ENCODE measurements at regions not wholly inside any gene's neighbourhood (a gene's known extent, or its start where the extent isn't known, plus 50 kb on each side); places are given as distances from the start of the nearest gene placed in this dataset.

DNA sequence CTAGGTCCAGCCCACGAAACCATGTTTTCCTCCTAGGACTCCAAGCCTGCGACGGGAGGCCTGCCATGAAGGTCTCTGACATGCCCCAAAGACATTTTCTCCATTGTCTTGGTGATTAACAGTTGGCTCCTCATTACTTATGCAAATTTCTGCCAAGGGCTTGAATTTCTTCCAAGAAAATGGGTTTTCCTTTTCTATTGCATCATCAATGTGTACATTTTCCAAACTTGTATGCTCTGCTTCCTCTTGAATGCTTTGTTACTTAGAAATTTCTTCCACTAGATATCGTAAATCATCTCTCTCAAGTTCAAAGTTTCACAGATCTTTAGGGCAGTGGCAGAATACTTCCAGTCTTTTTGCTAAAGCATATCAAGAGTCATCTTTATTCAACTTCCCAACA lies 1792.7 kb upstream of the CDH9 start:
- H3K79me2 ChIP-seq (ENCODE audit: control insufficient read depth, insufficient read depth, low read length, poor library complexity), result no peaks in the 10 kb centered on the region
- H2AK5ac ChIP-seq (ENCODE audit: low read length), result no peak overlapping the region
- no peak overlapping the region for H4K8ac ChIP-seq (ENCODE audit: low read depth, low read length)
- no peak overlapping the region for H4K12ac ChIP-seq (ENCODE audit: low read depth, low read length)
- no peak overlapping the region for H2BK5ac ChIP-seq (ENCODE audit: low read depth, low read length, poor library complexity)
- H3K4me2 ChIP-seq (ENCODE audit: low read length), result no peak overlapping the region
- H4K91ac ChIP-seq (ENCODE audit: low read depth, low read length), result no peak overlapping the region
- H3K27ac ChIP-seq (ENCODE audit: low read depth, low read length), result no peak overlapping the region
- H3K27me3 ChIP-seq (ENCODE audit: insufficient read depth, low read length), result no peaks in the 10 kb centered on the region
- H3K9ac ChIP-seq (ENCODE audit: low read length), result no peak overlapping the region
- no peaks in the 10 kb centered on the region for H3K36me3 ChIP-seq (ENCODE audit: control insufficient read depth in 1 of 2, insufficient read depth in 2 of 2, low read length in 2 of 2)
- H2AFZ ChIP-seq (ENCODE audit: insufficient read depth, low read length, poor library complexity), result no peak overlapping the region
- H2BK120ac ChIP-seq (ENCODE audit: insufficient read depth, low read length, poor library complexity), result no peak overlapping the region
- no peaks in the 10 kb centered on the region for H3K4me1 ChIP-seq (ENCODE audit: control insufficient read depth in 1 of 2, insufficient read depth in 2 of 2, low read length in 2 of 2)
- no peak overlapping the region for H2BK12ac ChIP-seq (ENCODE audit: low read length)
- no peak overlapping the region for H3K18ac ChIP-seq (ENCODE audit: low read length)
- no peaks in the 10 kb centered on the region for H3K79me1 ChIP-seq (ENCODE audit: low read length)
- no peak for DNase-seq
- H3K4me3 ChIP-seq (ENCODE audit: low read depth, low read length), result no peak overlapping the region
- peaks cover 2% of the 10 kb centered on the region for H3K9me3 ChIP-seq (ENCODE audit: insufficient read depth, low read depth, low read length)
- H3K23ac ChIP-seq (ENCODE audit: low read length), result no peak overlapping the region
- no peak overlapping the region for H3K14ac ChIP-seq (ENCODE audit: low read length)
- H3K4ac ChIP-seq (ENCODE audit: low read depth, low read length), result no peak overlapping the region
- WGBS (ENCODE audit: extremely low coverage, insufficient coverage, insufficient read length), result no CpG with 5 or more reads among the region's 4 CpGs

DNA sequence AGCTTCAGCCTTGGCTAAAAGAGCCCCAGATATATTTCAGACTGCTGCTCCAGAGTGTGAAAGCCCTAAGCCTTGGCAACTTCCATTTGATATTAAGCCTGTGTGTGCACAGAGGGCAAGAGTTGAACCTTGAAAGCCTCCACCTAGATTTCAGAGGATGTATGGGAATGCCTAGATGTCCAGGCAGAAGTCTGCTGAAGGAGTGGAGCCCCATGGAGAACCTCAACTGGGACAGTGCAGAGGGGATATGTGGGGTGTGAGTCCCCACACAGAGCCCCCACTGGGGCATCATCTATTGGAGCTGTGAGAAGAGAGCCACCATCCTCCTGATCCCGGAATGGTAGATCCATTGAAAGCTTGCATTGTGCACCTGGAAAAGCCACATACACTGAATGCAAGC lies 1784.8 kb upstream of the CDH9 start:
- Histone ChIP-seq H3K36me3 (ENCODE audit: control insufficient read depth in 1 of 2, insufficient read depth in 2 of 2, low read length in 2 of 2) (no peaks in the 10 kb centered on the region), H3K79me1 (ENCODE audit: low read length) (no peaks in the 10 kb centered on the region), H4K12ac (ENCODE audit: low read depth, low read length) (no peak overlapping the region), H2AK5ac (ENCODE audit: low read length) (no peak overlapping the region), H3K4me2 (ENCODE audit: low read length) (no peak overlapping the region), H3K9me3 (ENCODE audit: insufficient read depth, low read depth, low read length) (peaks cover 5% of the 10 kb centered on the region), H3K27ac (ENCODE audit: low read depth, low read length) (no peak overlapping the region), H2BK120ac (ENCODE audit: insufficient read depth, low read length, poor library complexity) (no peak overlapping the region), H3K79me2 (ENCODE audit: control insufficient read depth, insufficient read depth, low read length, poor library complexity) (no peaks in the 10 kb centered on the region), H2BK12ac (ENCODE audit: low read length) (no peak overlapping the region), H3K4me1 (ENCODE audit: control insufficient read depth in 1 of 2, insufficient read depth in 2 of 2, low read length in 2 of 2) (no peaks in the 10 kb centered on the region), H3K23ac (ENCODE audit: low read length) (no peak overlapping the region), H2AFZ (ENCODE audit: insufficient read depth, low read length, poor library complexity) (no peak overlapping the region), H3K14ac (ENCODE audit: low read length) (no peak overlapping the region), H4K91ac (ENCODE audit: low read depth, low read length) (no peak overlapping the region), H3K18ac (ENCODE audit: low read length) (no peak overlapping the region), H3K27me3 (ENCODE audit: insufficient read depth, low read length) (no peaks in the 10 kb centered on the region), H3K4me3 (ENCODE audit: low read depth, low read length) (no peak overlapping the region), H3K9ac (ENCODE audit: low read length) (no peak overlapping the region), H3K4ac (ENCODE audit: low read depth, low read length) (no peak overlapping the region), H2BK5ac (ENCODE audit: low read depth, low read length, poor library complexity) (no peak overlapping the region), H4K8ac (ENCODE audit: low read depth, low read length) (no peak overlapping the region)
- no CpG with 5 or more reads among the region's 1 CpG for WGBS (ENCODE audit: extremely low coverage, insufficient coverage, insufficient read length)
- DNase-seq, result no peak

DNA sequence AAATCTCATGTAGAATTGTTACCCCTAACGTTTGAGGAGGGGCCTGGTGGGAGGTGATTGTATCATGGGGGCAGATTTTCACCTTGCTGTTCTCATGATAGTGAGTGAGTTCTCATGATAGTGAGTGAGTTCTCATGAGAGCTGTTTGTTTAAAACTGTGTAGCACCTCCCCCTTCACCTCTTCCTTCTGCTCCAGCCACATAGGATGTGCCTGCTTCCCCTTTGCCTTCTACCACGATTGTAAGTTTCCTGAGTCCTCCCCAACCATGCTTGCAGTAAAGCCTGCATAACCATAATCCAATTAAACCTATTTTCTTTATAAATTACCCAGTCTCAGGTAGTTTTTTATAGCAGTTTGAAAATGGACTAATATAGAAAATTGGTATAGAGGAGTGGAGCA lies 1783.7 kb upstream of the CDH9 start:
- H3K27ac ChIP-seq (ENCODE audit: low read depth, low read length), result no peak overlapping the region
- no CpG with 5 or more reads among the region's 2 CpGs for WGBS (ENCODE audit: extremely low coverage, insufficient coverage, insufficient read length)
- no peak overlapping the region for H3K4ac ChIP-seq (ENCODE audit: low read depth, low read length)
- H3K18ac ChIP-seq (ENCODE audit: low read length), result no peak overlapping the region
- no peak for DNase-seq
- H3K4me2 ChIP-seq (ENCODE audit: low read length), result no peak overlapping the region
- no peaks in the 10 kb centered on the region for H3K79me1 ChIP-seq (ENCODE audit: low read length)
- H3K23ac ChIP-seq (ENCODE audit: low read length), result no peak overlapping the region
- H2BK12ac ChIP-seq (ENCODE audit: low read length), result no peak overlapping the region
- peaks cover 5% of the 10 kb centered on the region for H3K9me3 ChIP-seq (ENCODE audit: insufficient read depth, low read depth, low read length)
- no peak overlapping the region for H2BK5ac ChIP-seq (ENCODE audit: low read depth, low read length, poor library complexity)
- H3K79me2 ChIP-seq (ENCODE audit: control insufficient read depth, insufficient read depth, low read length, poor library complexity), result no peaks in the 10 kb centered on the region
- H3K4me3 ChIP-seq (ENCODE audit: low read depth, low read length), result no peak overlapping the region
- no peak overlapping the region for H3K9ac ChIP-seq (ENCODE audit: low read length)
- H2AFZ ChIP-seq (ENCODE audit: insufficient read depth, low read length, poor library complexity), result no peak overlapping the region
- no peak overlapping the region for H2AK5ac ChIP-seq (ENCODE audit: low read length)
- H4K8ac ChIP-seq (ENCODE audit: low read depth, low read length), result no peak overlapping the region
- no peak overlapping the region for H4K12ac ChIP-seq (ENCODE audit: low read depth, low read length)
- no peak overlapping the region for H3K14ac ChIP-seq (ENCODE audit: low read length)
- H3K36me3 ChIP-seq (ENCODE audit: control insufficient read depth in 1 of 2, insufficient read depth in 2 of 2, low read length in 2 of 2), result no peaks in the 10 kb centered on the region
- no peaks in the 10 kb centered on the region for H3K27me3 ChIP-seq (ENCODE audit: insufficient read depth, low read length)
- no peak overlapping the region for H4K91ac ChIP-seq (ENCODE audit: low read depth, low read length)
- H2BK120ac ChIP-seq (ENCODE audit: insufficient read depth, low read length, poor library complexity), result no peak overlapping the region
- H3K4me1 ChIP-seq (ENCODE audit: control insufficient read depth in 1 of 2, insufficient read depth in 2 of 2, low read length in 2 of 2), result no peaks in the 10 kb centered on the region

DNA sequence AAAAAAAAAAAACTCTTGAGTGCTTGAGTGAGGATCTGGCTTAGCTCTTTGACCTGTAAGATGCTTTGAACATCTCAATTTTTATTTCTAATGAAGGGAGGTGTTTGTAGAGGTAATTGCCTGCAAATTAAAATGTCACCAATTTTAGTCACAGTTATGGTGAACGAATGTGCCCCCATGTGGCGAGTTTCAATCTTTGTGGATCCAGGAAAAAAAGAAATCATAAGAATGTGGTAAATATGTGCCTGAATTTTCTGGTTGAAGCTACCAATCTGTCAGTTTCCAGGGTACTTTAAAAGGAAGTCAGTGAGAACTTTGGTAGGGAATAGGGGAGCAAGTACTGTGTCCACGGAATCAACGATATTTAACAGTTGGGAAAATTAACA lies 1772.4 kb upstream of the CDH9 start:
- H3K23ac ChIP-seq (ENCODE audit: low read length), result no peak overlapping the region
- H3K4ac ChIP-seq (ENCODE audit: low read depth, low read length), result no peak overlapping the region
- H2AFZ ChIP-seq (ENCODE audit: insufficient read depth, low read length, poor library complexity), result no peak overlapping the region
- H4K91ac ChIP-seq (ENCODE audit: low read depth, low read length), result no peak overlapping the region
- H3K9ac ChIP-seq (ENCODE audit: low read length), result no peak overlapping the region
- H3K27me3 ChIP-seq (ENCODE audit: insufficient read depth, low read length), result no peaks in the 10 kb centered on the region
- no peak overlapping the region for H4K12ac ChIP-seq (ENCODE audit: low read depth, low read length)
- DNase-seq, result no peak
- no peak overlapping the region for H4K8ac ChIP-seq (ENCODE audit: low read depth, low read length)
- H3K79me2 ChIP-seq (ENCODE audit: control insufficient read depth, insufficient read depth, low read length, poor library complexity), result no peaks in the 10 kb centered on the region
- H3K4me1 ChIP-seq (ENCODE audit: control insufficient read depth in 1 of 2, insufficient read depth in 2 of 2, low read length in 2 of 2), result no peaks in the 10 kb centered on the region
- H3K18ac ChIP-seq (ENCODE audit: low read length), result no peak overlapping the region
- H3K9me3 ChIP-seq (ENCODE audit: insufficient read depth, low read depth, low read length), result peaks cover 10% of the 10 kb centered on the region
- H3K4me2 ChIP-seq (ENCODE audit: low read length), result no peak overlapping the region
- no peak overlapping the region for H3K4me3 ChIP-seq (ENCODE audit: low read depth, low read length)
- no peak overlapping the region for H2BK12ac ChIP-seq (ENCODE audit: low read length)
- no peak overlapping the region for H3K27ac ChIP-seq (ENCODE audit: low read depth, low read length)
- H3K79me1 ChIP-seq (ENCODE audit: low read length), result no peaks in the 10 kb centered on the region
- no peak overlapping the region for H2BK120ac ChIP-seq (ENCODE audit: insufficient read depth, low read length, poor library complexity)
- no peaks in the 10 kb centered on the region for H3K36me3 ChIP-seq (ENCODE audit: control insufficient read depth in 1 of 2, insufficient read depth in 2 of 2, low read length in 2 of 2)
- WGBS (ENCODE audit: extremely low coverage, insufficient coverage, insufficient read length), result no CpG with 5 or more reads among the region's 4 CpGs
- no peak overlapping the region for H2AK5ac ChIP-seq (ENCODE audit: low read length)
- H2BK5ac ChIP-seq (ENCODE audit: low read depth, low read length, poor library complexity), result no peak overlapping the region
- no peak overlapping the region for H3K14ac ChIP-seq (ENCODE audit: low read length)
